H7 (cell line): ENCODE measurements at regions not wholly inside any gene's neighbourhood (a gene's known extent, or its start where the extent isn't known, plus 50 kb on each side); places are given as distances from the start of the nearest gene placed in this dataset.
"Not testable (repeated sequence)": the region's sequence is repeated elsewhere in the genome, so short reads cannot be mapped to it uniquely, and the experiment has no call there.

Experiments used
- DNase-seq: peaks from one replicate; pipeline ENCODE4 v3.0.0; 2012
- H3K27me3 ChIP-seq: 2 replicates; pipeline ENCODE4 v1.6.0; 2011; ENCODE audit warnings: mild to moderate bottlenecking, low read length; ENCODE audit not compliant: control insufficient read depth, insufficient read depth
- H3K36me3 ChIP-seq: replicated peaks from 2 replicates; pipeline ENCODE4 v1.5.1; 2011; ENCODE audit warnings: low read length; ENCODE audit not compliant: control insufficient read depth, insufficient read depth
- H3K4me3 ChIP-seq: 2 replicates; pipeline ENCODE4 v1.5.1; 2011; ENCODE audit warnings: low read depth, mild to moderate bottlenecking, control low read depth, low read length, moderate library complexity; ENCODE audit not compliant: insufficient read depth

- Histone ChIP-seq H3K36me3 (no peaks in the 10 kb centered on the region), H3K27me3 (no peaks in the 10 kb centered on the region), H3K4me3 (no peak overlapping the region)
- peak; percentile 43 for DNase-seq
These were observed 190.7 kb downstream of the C7orf25 start for GRCh38 chr7:42720991-42721796.

GRCh38 chr7:42720012-42720411 is 191.9 kb downstream of the C7orf25 start:
- Histone ChIP-seq H3K27me3 (no peaks in the 10 kb centered on the region), H3K36me3 (no peaks in the 10 kb centered on the region), H3K4me3 (no peak overlapping the region)
- no peak for DNase-seq

- H3K27me3 ChIP-seq, DNase-seq, H3K4me3 ChIP-seq, H3K36me3 ChIP-seq: not testable (repeated sequence)
These were observed 193.4 kb downstream of the C7orf25 start for GRCh38 chr7:42718466-42718865.

DNA sequence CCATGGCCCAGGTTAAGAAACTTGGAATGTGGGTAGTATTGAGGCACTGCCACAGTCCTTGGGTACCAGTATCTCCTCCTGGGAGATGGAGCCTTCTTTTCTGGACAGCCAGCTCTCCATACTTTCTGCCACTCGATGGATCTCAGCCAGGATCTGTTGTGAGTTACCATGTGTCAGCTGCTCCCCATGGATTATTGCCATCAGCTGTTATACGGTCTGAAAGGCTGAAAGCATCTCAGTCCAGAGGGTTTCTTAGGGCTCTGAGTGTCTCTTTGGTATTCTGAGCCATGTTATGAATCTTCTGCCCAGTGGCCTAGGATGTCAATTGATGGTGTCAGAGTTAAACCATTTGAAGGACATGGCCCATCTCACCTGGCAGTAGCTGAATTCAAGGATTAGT is 197.5 kb downstream of the C7orf25 start:
- no peak overlapping the region for H3K4me3 ChIP-seq
- no peaks in the 10 kb centered on the region for H3K36me3 ChIP-seq
- H3K27me3 ChIP-seq, result no peaks in the 10 kb centered on the region
- no peak for DNase-seq

DNA sequence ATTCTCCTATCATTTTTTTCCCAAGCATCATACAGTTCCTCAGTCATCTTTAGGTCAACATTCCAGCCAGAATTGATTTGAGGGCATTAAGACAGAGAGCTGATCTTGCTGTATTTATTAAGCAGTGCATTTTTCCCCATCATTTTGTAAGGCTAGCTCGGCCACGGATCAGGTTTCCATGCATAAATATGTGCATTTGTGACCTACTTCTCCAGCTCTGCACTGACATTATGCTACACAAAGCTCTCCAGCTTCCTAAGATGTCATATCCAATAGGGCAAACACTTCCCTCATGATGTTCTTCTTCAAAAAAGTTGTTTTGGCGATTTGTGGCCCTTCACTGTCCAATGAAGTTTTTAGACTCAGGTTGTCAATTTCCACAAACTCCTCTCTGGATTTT is 202.6 kb downstream of the C7orf25 start:
- H3K27me3 ChIP-seq, result no peaks in the 10 kb centered on the region
- no peaks in the 10 kb centered on the region for H3K36me3 ChIP-seq
- no peak for DNase-seq

GRCh38 chr7:42704710-42705109 is 207.2 kb downstream of the C7orf25 start:
- H3K4me3 ChIP-seq, result no peak overlapping the region
- DNase-seq, result no peak
- no peaks in the 10 kb centered on the region for H3K36me3 ChIP-seq
- H3K27me3 ChIP-seq, result no peaks in the 10 kb centered on the region

More for the DNA sequence above, 202.6 kb downstream of the C7orf25 start:
- H3K4me3 ChIP-seq, result no peak overlapping the region

- Histone ChIP-seq H3K27me3 (no peaks in the 10 kb centered on the region), H3K4me3 (no peak overlapping the region), H3K36me3 (no peaks in the 10 kb centered on the region)
- peak; percentile 57 for DNase-seq
These were observed 209.2 kb downstream of the C7orf25 start for GRCh38 chr7:42702647-42703046.

DNA sequence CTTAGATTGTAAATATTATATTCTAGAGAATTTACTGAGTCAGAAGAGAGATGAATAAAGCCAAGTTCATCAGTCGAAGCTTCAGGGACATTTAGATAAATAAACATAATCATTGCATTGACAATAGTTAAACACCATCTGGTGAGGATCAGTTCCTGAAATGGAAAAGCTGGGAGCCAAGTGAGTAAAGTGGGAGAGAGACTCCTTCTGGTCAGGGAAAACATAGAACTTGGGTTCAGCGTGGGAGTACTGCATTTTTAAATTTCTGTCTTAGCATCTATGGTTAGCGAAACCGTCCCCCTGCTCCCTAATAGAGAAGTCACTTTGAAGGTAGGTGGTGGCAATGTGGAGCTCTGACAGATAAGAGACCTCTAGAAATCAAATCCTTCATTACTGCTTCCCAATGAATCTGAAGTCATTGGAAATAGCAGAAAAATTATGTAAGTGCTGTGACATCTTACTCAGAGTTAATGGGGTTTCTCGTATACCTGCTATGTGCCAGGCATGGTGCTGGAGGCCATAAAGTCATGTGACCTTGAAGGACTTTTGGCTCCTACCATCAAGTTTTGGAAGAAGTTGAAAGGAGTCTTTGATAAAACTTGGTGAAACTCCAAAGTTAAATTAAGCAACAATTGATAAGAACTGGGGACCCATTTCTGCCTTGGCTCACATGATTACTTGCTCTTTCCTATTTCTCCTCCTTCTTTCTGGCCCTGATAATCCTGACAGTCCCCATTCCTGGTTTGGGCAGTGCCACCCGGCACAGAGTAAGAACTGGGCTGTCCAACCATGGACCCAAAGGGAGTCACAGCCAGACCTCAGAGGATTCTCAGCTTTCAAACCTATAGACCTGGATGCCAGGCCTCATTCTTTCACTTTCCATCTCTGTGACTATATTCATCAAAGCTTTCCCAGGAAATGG is 211.2 kb downstream of the C7orf25 start:
- Histone ChIP-seq H3K36me3 (no peaks in the 10 kb centered on the region), H3K27me3 (no peaks in the 10 kb centered on the region), H3K4me3 (no peak overlapping the region)
- no peak for DNase-seq

GRCh38 chr7:42699380-42700178 is 212.3 kb downstream of the C7orf25 start:
- no peak for DNase-seq
- H3K36me3 ChIP-seq, result no peaks in the 10 kb centered on the region
- H3K27me3 ChIP-seq, result no peaks in the 10 kb centered on the region
- no peak overlapping the region for H3K4me3 ChIP-seq

GRCh38 chr7:42698600-42699374 is 213.1 kb downstream of the C7orf25 start:
- no peaks in the 10 kb centered on the region for H3K36me3 ChIP-seq
- H3K27me3 ChIP-seq, result no peaks in the 10 kb centered on the region
- no peak for DNase-seq
- H3K4me3 ChIP-seq, result no peak overlapping the region

DNA sequence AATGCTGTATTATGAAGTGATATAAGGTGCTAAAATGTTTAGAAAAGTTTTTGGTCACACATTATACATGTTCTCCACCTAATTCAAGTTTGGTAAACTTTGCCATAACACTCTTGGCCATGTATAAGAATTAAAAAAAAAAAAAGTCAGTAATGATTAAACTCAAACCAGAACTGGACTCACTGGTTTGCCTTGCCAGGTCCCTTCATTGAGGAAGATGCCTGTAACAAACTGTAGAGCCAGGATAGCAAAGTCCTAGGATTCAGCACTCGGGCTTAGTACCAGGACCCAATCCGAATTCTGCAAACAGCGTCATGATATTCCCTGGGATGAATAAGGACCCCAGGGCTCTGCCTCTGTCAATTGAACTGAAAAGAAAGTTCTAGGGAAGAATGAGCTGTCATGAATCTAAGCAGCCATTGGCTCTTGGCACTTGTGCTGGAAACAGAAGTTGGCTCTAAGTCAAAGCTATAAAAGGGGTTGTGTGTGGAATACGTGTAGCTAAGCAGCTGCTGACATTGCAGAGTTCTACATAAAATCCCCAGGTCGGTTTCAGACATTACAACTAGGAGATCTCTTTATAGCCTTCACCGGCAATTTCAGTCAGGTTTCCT is 216.9 kb downstream of the C7orf25 start:
- Histone ChIP-seq H3K4me3 (no peak overlapping the region), H3K36me3 (no peaks in the 10 kb centered on the region), H3K27me3 (no peaks in the 10 kb centered on the region)
- DNase-seq, result no peak

DNA sequence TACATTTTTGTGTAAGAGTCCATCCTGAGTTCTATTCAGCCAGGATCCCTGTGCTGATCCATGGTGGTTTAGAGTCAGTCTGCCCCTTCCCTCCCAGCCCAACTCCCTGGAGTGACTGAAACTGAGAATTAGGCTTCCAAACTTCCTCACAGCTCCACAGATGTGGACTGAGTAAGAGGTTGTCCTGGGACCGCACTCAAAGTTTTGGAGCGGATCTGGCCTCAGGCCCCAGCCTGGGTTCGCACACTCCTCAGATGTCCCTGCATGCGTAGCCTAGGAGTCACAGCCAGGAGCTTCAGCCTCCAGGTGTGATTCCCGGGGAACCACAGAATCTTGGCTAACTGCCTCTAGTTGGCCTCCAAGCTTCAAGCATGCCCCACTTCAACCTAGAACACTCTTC is 218.1 kb downstream of the C7orf25 start:
- Histone ChIP-seq H3K36me3 (no peaks in the 10 kb centered on the region), H3K27me3 (no peaks in the 10 kb centered on the region), H3K4me3 (no peak overlapping the region)
- DNase-seq, result no peak

- DNase-seq, result no peak
These were observed 219.2 kb downstream of the C7orf25 start for GRCh38 chr7:42692621-42693020.

More at GRCh38 chr7:42692621-42693020, 219.2 kb downstream of the C7orf25 start:
- Histone ChIP-seq H3K36me3 (no peaks in the 10 kb centered on the region), H3K4me3 (no peak overlapping the region), H3K27me3 (no peaks in the 10 kb centered on the region)
